ENCODE measurements at regions not wholly inside any gene's neighbourhood (a gene's known extent, or its start where the extent isn't known, plus 50 kb on each side); places are given as distances from the start of the nearest gene placed in this dataset.
"Not testable (repeated sequence)": the region's sequence is repeated elsewhere in the genome, so short reads cannot be mapped to it uniquely, and the experiment has no call there.

GRCh38 chr13:81546294-81546693 is 1205.4 kb upstream of the SPRY2 start:
- ATAC-seq; DNase-seq; intact Hi-C loops (cut with DNase I): not testable (repeated sequence)

GRCh38 chr13:81540777-81541176 is 1199.9 kb upstream of the SPRY2 start:
- intact Hi-C loops (cut with DNase I) = no loop called here
- ATAC-seq (no peak), DNase-seq (no peak)

- ATAC-seq (no peak), DNase-seq (no peak)
- intact Hi-C loops (cut with DNase I) = no loop called here
These were observed 1198.8 kb upstream of the SPRY2 start for GRCh38 chr13:81539643-81540150.

- intact Hi-C loops (cut with DNase I) = no loop called here
- ATAC-seq = no peak
- DNase-seq = no peak
These were observed 1158.0 kb upstream of the SPRY2 start for GRCh38 chr13:81498969-81499368.

- ATAC-seq (no peak), DNase-seq (no peak)
- intact Hi-C loops (cut with DNase I) = no loop called here
These were observed 1152.2 kb upstream of the SPRY2 start for GRCh38 chr13:81493144-81493543.

GRCh38 chr13:81492449-81492848 is 1151.5 kb upstream of the SPRY2 start:
- no peak for DNase-seq
- ATAC-seq = no peak
- intact Hi-C loops (cut with DNase I) = no loop called here

- intact Hi-C loops (cut with DNase I) = no loop called here
- DNase-seq (no peak), ATAC-seq (no peak)
These were observed 1147.1 kb upstream of the SPRY2 start for GRCh38 chr13:81488021-81488420.

GRCh38 chr13:81487151-81487550 is 1146.2 kb upstream of the SPRY2 start:
- DNase-seq = no peak
- ATAC-seq = no peak

GRCh38 chr13:81480634-81481033 is 1139.7 kb upstream of the SPRY2 start:
- ATAC-seq (no peak), DNase-seq (no peak)
- intact Hi-C loops (cut with DNase I) = no loop called here

More at GRCh38 chr13:81487151-81487550, 1146.2 kb upstream of the SPRY2 start:
- intact Hi-C loops (cut with DNase I) = no loop called here

GRCh38 chr13:81473366-81473899 is 1132.5 kb upstream of the SPRY2 start:
- DNase-seq (no peak), ATAC-seq (no peak)
- intact Hi-C loops (cut with DNase I) = no loop called here

GRCh38 chr13:81458170-81458569 is 1117.2 kb upstream of the SPRY2 start:
- DNase-seq = no peak
- ATAC-seq = no peak
- intact Hi-C loops (cut with DNase I) = no loop called here

- no peak for DNase-seq
- no peak for ATAC-seq
- intact Hi-C loops (cut with DNase I) = no loop called here
These were observed 1105.5 kb upstream of the SPRY2 start for GRCh38 chr13:81446441-81446840.

- DNase-seq (no peak), ATAC-seq (no peak)
- intact Hi-C loops (cut with DNase I) = no loop called here
These were observed 1102.0 kb upstream of the SPRY2 start for GRCh38 chr13:81442904-81443303.

GRCh38 chr13:81425286-81425685 is 1084.4 kb upstream of the SPRY2 start:
- DNase-seq = no peak
- intact Hi-C loops (cut with DNase I) = no loop called here
- no peak for ATAC-seq

- DNase-seq (no peak), ATAC-seq (no peak)
- intact Hi-C loops (cut with DNase I) = no loop called here
These were observed 1068.4 kb upstream of the SPRY2 start for GRCh38 chr13:81409284-81409683.

GRCh38 chr13:81408647-81409046 is 1067.7 kb upstream of the SPRY2 start:
- intact Hi-C loops (cut with DNase I) = no loop called here
- no peak for ATAC-seq
- DNase-seq = no peak

GRCh38 chr13:81406639-81407292 is 1065.8 kb upstream of the SPRY2 start:
- DNase-seq (no peak), ATAC-seq (no peak)
- intact Hi-C loops (cut with DNase I) = no loop called here

- no peak for DNase-seq
- intact Hi-C loops (cut with DNase I) = no loop called here
- ATAC-seq = no peak
These were observed 1065.1 kb upstream of the SPRY2 start for GRCh38 chr13:81406022-81406421.

- DNase-seq (no peak), ATAC-seq (no peak)
- intact Hi-C loops (cut with DNase I) = no loop called here
These were observed 1055.3 kb upstream of the SPRY2 start for GRCh38 chr13:81396192-81396591.

- no peak for ATAC-seq
- intact Hi-C loops (cut with DNase I) = no loop called here
These were observed 1054.4 kb upstream of the SPRY2 start for GRCh38 chr13:81395368-81395767.

GRCh38 chr13:81394640-81395039 is 1053.7 kb upstream of the SPRY2 start:
- DNase-seq = no peak
- intact Hi-C loops (cut with DNase I) = no loop called here
- no peak for ATAC-seq

More at GRCh38 chr13:81395368-81395767, 1054.4 kb upstream of the SPRY2 start:
- no peak for DNase-seq
